HepG2 (cell line): ENCODE measurements at regions not wholly inside any gene's neighbourhood (a gene's known extent, or its start where the extent isn't known, plus 50 kb on each side); places are given as distances from the start of the nearest gene placed in this dataset.

Experiments
- CREM ChIP-seq, 2 experiments: sonication (generic) in 1 of 2; formaldehyde crosslinking in 1 of 2; IDR thresholded peaks; 2 replicates each; pipeline versions ENCODE4 v1.4.0 to v1.6.1; 2016 to 2020; ENCODE audit warnings: antibody characterized with exemption in 1 of 2, mild to moderate bottlenecking in 1 of 2, missing genetic modification reagents in 1 of 2
- KDM5B ChIP-seq: sonication (generic); formaldehyde crosslinking; IDR thresholded peaks from 2 replicates; pipeline ENCODE4 v1.4.0; 2020; ENCODE audit warnings: missing genetic modification reagents, mild to moderate bottlenecking, borderline replicate concordance
- POLR2A ChIP-seq, 2 experiments: IDR thresholded peaks; 2 replicates each; pipeline ENCODE4 v1.6.1; 2011; ENCODE audit warnings: low read depth in 2 of 2, low read length in 2 of 2, mild to moderate bottlenecking in 1 of 2, moderate library complexity in 1 of 2; ENCODE audit not compliant: insufficient read depth in 1 of 2
- TF ChIP-seq, protein P1 (sequence below): sonication (generic); formaldehyde crosslinking; IDR thresholded peaks from 2 replicates; pipeline ENCODE4 v1.5.0; 2020; ENCODE audit warnings: mild to moderate bottlenecking, missing genetic modification reagents, moderate library complexity

DNA sequence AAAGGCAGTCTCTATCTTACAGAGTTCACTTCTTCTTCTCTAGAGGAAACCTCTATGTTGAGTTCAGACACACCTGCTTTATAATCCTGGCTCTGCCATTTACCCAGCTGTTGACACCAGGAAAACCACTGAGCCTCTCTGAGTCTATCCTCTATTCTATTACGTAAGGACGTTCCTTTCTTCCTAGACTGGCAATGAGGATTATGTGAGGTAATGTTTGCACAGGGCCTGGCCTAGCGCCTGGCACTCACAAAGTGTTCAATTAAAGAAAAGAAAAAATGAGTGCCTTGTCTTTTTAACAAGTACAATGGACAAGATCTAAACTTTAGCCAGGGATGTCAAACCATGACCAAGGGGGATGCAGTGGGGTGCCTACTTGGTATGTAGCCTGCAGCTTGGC, 641.9 kb upstream of the TBX3 start:
- TF ChIP-seq KDM5B (no peak), CREM (IDR thresholded peaks at IDR 0.05) (no peak), CREM (CRISPR knock-in tag; IDR thresholded peaks at IDR 0.05) (no peak), POLR2A (IDR thresholded peaks at IDR 0.05; ENCODE audit: insufficient read depth in 1 of 2, low read depth in 2 of 2, low read length in 2 of 2) (no peak)
- TF ChIP-seq, protein P1, sequence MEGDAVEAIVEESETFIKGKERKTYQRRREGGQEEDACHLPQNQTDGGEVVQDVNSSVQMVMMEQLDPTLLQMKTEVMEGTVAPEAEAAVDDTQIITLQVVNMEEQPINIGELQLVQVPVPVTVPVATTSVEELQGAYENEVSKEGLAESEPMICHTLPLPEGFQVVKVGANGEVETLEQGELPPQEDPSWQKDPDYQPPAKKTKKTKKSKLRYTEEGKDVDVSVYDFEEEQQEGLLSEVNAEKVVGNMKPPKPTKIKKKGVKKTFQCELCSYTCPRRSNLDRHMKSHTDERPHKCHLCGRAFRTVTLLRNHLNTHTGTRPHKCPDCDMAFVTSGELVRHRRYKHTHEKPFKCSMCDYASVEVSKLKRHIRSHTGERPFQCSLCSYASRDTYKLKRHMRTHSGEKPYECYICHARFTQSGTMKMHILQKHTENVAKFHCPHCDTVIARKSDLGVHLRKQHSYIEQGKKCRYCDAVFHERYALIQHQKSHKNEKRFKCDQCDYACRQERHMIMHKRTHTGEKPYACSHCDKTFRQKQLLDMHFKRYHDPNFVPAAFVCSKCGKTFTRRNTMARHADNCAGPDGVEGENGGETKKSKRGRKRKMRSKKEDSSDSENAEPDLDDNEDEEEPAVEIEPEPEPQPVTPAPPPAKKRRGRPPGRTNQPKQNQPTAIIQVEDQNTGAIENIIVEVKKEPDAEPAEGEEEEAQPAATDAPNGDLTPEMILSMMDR (CRISPR knock-in tag), result no peak
